NCI-H2081 (cell line): ENCODE measurements at regions not wholly inside any gene's neighbourhood (a gene's known extent, or its start where the extent isn't known, plus 50 kb on each side); places are given as distances from the start of the nearest gene placed in this dataset.

ENCODE experiments used
- DNase-seq, 2 experiments: peaks; one replicate each; lab custom pipeline; 2025; lab: John Stamatoyannopoulos, UW

DNA sequence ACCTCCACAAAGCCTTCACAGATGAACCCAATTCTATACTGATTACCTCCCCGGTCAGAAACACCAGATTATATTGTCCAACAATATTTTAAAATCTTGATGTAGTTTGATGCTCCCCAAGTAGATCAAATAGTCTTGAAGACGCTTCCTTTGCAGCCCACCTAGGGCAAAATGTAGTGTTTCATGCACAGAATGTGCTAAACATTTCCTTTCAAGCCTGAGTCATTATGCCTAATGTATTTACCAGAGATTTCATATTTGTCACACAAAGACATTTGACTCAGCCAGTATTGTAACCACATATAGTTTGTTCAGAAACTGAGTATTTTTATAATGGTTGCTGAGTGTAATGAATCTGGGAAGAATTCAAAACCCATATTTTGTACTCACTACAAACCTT is 1396.8 kb downstream of the LRRC4C start:
- no peak for DNase-seq

GRCh38 chr11:40061221-40061620 is 1398.2 kb downstream of the LRRC4C start:
- no peak for DNase-seq

- no peak for DNase-seq
Observed at GRCh38 chr11:40054631-40055030, 1404.8 kb downstream of the LRRC4C start.

- no peak for DNase-seq
Observed at GRCh38 chr11:40045312-40045711, 1414.1 kb downstream of the LRRC4C start.

DNA sequence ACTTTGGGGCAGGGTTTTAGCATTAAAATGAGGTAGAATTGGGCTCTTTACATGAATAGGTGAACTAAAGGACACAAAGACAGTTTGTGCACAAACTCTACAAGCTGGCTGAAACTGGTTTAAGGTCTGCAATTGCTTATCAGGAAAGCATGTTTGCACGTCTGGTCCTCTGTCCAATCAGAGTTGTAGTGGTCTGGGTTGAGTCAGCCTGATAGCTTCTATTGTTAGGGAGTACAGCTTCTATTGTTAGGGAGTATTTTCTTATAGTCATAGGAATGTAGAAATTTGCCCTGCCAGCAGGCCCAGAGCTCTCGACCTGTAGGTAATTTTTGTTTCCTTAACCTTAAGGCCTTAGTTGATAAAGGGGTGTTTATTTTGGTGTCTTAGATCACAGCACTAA is 1422.4 kb downstream of the LRRC4C start:
- DNase-seq, result no peak

GRCh38 chr11:40032331-40032730 is 1427.1 kb downstream of the LRRC4C start:
- DNase-seq, result no peak

DNA sequence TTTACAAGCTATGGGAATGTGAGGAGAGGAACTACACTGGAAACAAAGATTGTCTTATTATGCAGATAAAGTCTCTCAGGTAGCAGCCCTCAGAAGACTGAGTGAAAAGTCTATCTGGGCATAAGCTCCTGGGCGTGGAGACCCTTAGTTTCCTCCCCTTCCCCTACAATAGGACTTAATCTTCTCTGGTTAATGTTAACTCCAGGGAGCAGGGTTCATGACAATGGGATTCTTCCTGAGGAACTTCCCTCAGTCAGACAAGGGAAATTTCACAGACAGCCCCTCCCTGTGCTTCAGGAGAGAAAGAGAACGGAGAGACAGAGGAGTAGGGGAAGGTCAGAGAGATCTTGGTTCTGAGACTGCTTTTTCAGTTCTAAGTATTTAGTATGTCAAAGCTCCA is 1428.6 kb downstream of the LRRC4C start:
- no peak for DNase-seq

- DNase-seq, result no peak
Observed at GRCh38 chr11:40029391-40029790, 1430.1 kb downstream of the LRRC4C start.

GRCh38 chr11:40027720-40028119 is 1431.7 kb downstream of the LRRC4C start:
- no peak for DNase-seq

- no peak for DNase-seq
Observed at GRCh38 chr11:40023724-40024123, 1435.7 kb downstream of the LRRC4C start.

GRCh38 chr11:40010011-40010410 is 1449.4 kb downstream of the LRRC4C start:
- no peak for DNase-seq

- no peak for DNase-seq
Observed at GRCh38 chr11:39992551-39992950, 1466.9 kb downstream of the LRRC4C start.

DNA sequence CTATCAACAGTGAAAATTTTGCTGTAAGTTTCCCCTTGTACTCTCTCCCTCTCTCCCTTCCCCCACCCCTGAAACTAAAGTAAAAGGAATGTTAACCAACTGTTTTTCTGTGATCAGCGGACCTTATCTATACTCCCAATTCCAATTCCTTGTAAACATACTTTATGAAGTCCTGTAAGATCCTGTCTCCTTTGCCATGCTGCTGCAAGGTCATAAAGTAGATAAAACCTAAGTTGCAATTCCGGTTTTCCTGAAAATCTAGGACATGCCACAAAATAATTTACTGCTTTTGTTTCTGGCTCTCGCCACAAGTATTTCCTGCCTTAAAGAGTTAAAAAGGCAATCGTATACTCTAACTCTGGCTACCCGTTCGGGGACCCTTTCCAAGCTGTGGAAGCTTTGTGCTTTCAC is 1469.0 kb downstream of the LRRC4C start:
- no peak for DNase-seq

DNA sequence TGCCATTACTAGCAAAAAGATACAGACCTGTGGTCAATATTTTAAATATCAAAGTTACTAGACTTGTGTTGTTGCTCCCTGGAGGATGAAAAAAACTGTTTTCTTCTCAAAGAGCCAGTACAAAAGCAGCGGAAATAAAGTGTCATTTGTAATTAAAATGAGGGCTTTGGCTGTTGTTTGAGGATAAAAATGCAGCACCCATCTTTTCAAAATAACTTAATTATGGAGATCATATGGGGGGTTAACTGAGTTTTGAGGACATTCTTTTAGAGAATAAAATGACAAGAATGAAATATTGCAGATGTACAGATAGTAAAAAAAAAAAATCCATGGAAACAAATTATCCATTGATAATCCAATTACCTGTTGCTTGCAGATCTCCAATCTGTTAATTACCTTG is 1484.4 kb downstream of the LRRC4C start:
- no peak for DNase-seq

- no peak for DNase-seq
Observed at GRCh38 chr11:39972461-39972860, 1487.0 kb downstream of the LRRC4C start.

- no peak for DNase-seq
Observed at GRCh38 chr11:39971938-39972337, 1487.5 kb downstream of the LRRC4C start.

DNA sequence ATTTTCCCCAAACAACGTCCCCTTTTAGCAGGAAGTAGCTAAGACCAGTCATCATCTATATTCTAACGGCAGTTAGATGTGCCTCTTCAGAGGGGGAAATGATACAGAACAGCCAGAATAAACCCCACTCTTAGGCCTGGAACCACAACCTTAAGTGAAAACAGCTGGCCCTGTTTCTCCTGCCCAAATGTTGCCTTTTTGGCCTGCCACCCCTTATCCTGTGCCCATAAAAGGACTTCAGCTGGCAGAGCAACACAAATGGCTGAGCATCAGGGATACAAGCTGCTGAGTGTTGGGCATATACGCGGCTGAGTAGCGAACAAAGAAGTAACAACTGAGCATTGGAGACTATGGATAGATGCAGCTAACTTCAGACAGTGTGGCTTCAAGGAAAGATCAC is 1491.4 kb downstream of the LRRC4C start:
- no peak for DNase-seq

DNA sequence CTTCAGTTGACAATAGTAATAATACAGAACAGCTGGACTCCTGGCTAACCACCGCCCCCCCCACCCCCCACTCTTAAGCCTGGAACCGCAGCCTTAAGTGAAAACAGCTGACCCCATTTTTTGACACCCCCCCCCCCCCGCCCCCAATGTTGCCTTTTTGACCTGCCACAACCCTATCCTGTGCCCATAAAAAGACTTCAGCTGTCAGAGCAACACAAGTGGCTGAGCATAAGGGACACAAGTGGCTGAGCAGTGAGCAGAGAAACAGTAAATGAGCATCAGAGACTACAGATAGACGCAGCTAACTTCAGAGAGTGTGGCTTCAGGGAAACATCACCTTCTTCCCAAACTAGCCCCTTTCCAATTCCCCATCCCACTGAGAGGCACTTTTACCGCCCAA is 1493.8 kb downstream of the LRRC4C start:
- no peak for DNase-seq

GRCh38 chr11:39960206-39960605 is 1499.2 kb downstream of the LRRC4C start:
- DNase-seq, result no peak

GRCh38 chr11:39932966-39933365 is 1526.5 kb downstream of the LRRC4C start:
- no peak for DNase-seq

- DNase-seq, result no peak
Observed at GRCh38 chr11:39917256-39917655, 1542.2 kb downstream of the LRRC4C start.

DNA sequence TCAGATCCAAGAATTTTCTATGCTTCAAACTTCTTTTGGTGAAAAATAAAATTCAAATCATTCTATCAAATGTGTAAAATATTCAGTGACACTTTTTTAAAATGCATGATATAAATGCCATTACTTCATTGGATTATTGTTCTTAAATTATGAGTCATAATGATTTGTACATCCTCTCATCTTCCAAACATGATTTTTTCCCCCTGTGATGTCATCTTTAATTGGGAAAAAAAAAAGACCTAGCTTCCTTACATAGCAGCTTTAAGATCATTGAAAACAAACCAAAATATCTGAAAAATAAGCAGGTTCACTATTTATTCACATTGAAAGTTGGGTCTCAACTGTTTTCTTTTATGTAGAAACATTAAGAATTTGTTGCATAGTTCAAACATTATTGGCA is 1549.4 kb downstream of the LRRC4C start:
- no peak for DNase-seq

DNA sequence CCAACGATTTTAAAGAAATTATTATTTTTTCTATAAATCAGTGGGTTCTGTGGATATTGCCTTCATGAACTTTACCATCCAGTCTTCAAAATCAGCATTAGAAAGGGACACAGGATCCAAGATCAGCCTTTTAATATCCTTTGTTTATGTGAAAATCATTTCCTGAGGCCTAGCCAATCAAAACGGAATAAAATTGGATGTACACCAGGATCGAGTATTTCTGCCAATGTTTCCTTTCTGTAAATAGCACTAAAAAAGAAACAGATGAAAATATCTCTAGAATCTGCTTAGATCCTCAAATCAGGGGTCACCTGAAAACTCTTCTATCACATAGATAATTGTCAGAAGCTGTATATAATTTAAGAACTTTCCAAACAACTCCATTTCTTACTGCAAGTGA is 1598.5 kb downstream of the LRRC4C start:
- no peak for DNase-seq

GRCh38 chr11:39817241-39817640 is 1642.2 kb downstream of the LRRC4C start:
- no peak for DNase-seq

- DNase-seq, result no peak
Observed at GRCh38 chr11:39810358-39810757, 1649.1 kb downstream of the LRRC4C start.
